IPS DF 6.9 (cell line): ENCODE measurements at regions not wholly inside any gene's neighbourhood (a gene's known extent, or its start where the extent isn't known, plus 50 kb on each side); places are given as distances from the start of the nearest gene placed in this dataset.
"Not testable (repeated sequence)": the region's sequence is repeated elsewhere in the genome, so short reads cannot be mapped to it uniquely, and the experiment has no call there.

Source experiments
- DNase-seq: peaks from one replicate; pipeline ENCODE4 v3.0.0-alpha.2; 2013; ENCODE audit warnings: low read depth, low spot score
- H3K27ac ChIP-seq: one replicate; pipeline ENCODE4 v1.5.1; 2013; ENCODE audit warnings: low read length, control low read depth
- H3K27me3 ChIP-seq: 2 replicates; pipeline ENCODE4 v1.6.1; 2013; ENCODE audit warnings: mild to moderate bottlenecking, low read length; ENCODE audit not compliant: control insufficient read depth, insufficient read depth
- H3K36me3 ChIP-seq: 2 replicates; pipeline ENCODE4 v1.6.1; 2013; ENCODE audit warnings: low read length; ENCODE audit not compliant: control insufficient read depth, insufficient read depth
- H3K4me1 ChIP-seq: 2 replicates; pipeline ENCODE4 v1.6.1; 2013; ENCODE audit warnings: low read length; ENCODE audit not compliant: control insufficient read depth, insufficient read depth
- H3K4me3 ChIP-seq: 2 replicates; pipeline ENCODE4 v1.5.1; 2013; ENCODE audit warnings: mild to moderate bottlenecking, low read length
- H3K9me3 ChIP-seq: 2 replicates; pipeline ENCODE4 v1.6.1; 2013; ENCODE audit warnings: low read length, inconsistent platforms; ENCODE audit not compliant: control insufficient read depth, insufficient read depth
- WGBS: extraction: QIAGEN DNeasy Blood & Tissue Kit; methylation state at CpG from one replicate; pipeline ENCODE4 v1.1.7; 2013; ENCODE audit warnings: mixed read lengths, missing lambda C conversion rate; ENCODE audit not compliant: insufficient read length, insufficient coverage; 5-methylcytosine and 5-hydroxymethylcytosine counted together

DNA sequence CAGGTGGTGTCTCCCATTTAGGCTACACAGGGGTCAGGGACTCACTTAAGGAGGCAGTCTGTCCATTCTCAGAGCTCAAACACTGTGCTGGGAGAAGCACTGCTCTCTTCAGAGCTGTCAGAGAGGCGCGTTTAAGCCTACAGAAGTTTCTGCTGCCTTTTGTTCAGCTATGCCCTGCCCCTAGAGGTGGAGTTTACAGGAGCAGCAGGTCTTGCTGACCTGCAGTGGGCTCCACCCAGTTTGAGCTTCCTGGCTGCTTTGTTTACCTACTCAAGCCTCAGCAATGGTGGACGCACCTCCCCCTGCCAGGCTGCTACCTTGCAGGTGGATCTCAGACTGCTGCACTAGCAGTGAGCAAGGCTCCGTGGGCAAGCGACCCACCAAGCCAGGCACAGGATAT is 260.1 kb downstream of the MEF2C start:
- not testable (repeated sequence) for H3K36me3 ChIP-seq, H3K4me1 ChIP-seq, H3K4me3 ChIP-seq, H3K9me3 ChIP-seq, DNase-seq, H3K27ac ChIP-seq, H3K27me3 ChIP-seq
- no CpG with 5 or more reads among the region's 5 CpGs for WGBS

DNA sequence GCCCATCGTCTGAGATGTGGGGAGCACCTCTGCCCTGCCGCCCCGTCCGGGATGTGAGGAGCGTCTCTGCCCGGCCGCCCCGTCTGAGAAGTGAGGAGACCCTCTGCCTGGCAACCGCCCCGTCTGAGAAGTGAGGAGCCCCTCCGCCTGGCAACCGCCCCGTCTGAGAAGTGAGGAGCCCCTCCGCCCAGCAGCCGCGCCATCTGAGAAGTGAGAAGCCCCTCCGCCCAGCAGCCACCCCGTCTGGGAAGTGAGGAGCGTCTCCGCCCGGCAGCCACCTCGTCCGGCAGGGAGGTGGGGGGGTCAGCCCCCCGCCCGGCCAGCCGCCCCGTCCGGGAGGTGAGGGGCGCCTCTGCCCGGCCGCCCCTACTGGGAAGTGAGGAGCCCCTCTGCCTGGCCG is 267.2 kb downstream of the MEF2C start:
- WGBS: no CpG with 5 or more reads among the region's 32 CpGs
- not testable (repeated sequence) for H3K36me3 ChIP-seq, H3K27me3 ChIP-seq, DNase-seq, H3K4me3 ChIP-seq, H3K27ac ChIP-seq, H3K9me3 ChIP-seq, H3K4me1 ChIP-seq

DNA sequence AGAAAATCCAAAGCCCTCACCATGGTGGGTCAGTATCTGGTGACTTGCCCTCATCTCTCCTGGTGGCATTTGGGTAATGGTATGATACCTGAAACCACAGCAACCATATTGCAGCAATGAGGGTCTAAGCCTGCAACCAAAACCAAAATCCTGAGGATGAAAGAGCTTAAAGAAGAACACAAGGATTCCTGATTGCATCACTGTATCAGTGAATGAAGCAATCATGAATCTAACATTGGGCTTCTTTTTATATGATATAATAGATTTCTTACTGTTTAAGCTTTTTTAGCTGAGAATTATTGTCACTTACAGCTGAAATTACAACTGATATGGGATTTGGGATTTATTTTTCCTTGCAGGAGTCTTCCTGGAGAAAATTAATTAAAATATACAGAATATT is 269.9 kb downstream of the MEF2C start:
- no peaks in the 10 kb centered on the region for H3K4me1 ChIP-seq
- H3K9me3 ChIP-seq: no peaks in the 10 kb centered on the region
- no peak overlapping the region for H3K4me3 ChIP-seq
- no peaks in the 10 kb centered on the region for H3K36me3 ChIP-seq
- no peaks in the 10 kb centered on the region for H3K27me3 ChIP-seq
- no peak overlapping the region for H3K27ac ChIP-seq
- DNase-seq: no peak

DNA sequence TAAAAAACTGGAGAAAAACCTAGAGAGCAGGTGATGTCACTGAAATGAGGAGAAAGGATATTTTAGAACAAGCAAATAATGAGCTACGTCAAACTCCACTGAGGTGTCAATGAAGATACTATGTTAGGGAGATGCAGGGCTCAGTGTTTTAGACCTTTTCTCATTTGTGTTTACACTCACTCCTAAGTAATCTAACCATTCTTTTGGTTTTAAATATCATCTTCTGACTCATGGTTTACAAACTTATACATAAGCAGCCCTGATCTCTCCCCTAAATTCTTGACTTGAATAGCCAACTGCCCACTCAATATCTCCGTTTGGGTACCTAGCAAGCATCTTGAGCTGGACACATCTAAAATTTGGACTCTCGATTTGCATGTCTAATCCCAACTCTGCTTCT is 272.4 kb downstream of the MEF2C start:
- H3K9me3 ChIP-seq: no peaks in the 10 kb centered on the region
- H3K4me3 ChIP-seq: no peak overlapping the region
- H3K36me3 ChIP-seq: no peaks in the 10 kb centered on the region
- H3K27me3 ChIP-seq: no peaks in the 10 kb centered on the region
- WGBS: no CpG with 5 or more reads among the region's 3 CpGs
- no peaks in the 10 kb centered on the region for H3K4me1 ChIP-seq
- DNase-seq: no peak
- H3K27ac ChIP-seq: no peak overlapping the region

GRCh38 chr5:88607492-88607891 is 275.5 kb downstream of the MEF2C start:
- Histone ChIP-seq H3K27me3 (no peaks in the 10 kb centered on the region), H3K4me1 (no peaks in the 10 kb centered on the region), H3K36me3 (no peaks in the 10 kb centered on the region), H3K9me3 (no peaks in the 10 kb centered on the region), H3K27ac (no peak overlapping the region), H3K4me3 (no peak overlapping the region)
- no peak for DNase-seq
- WGBS: no CpG with 5 or more reads among the region's 1 CpG

GRCh38 chr5:88606626-88607025 is 276.4 kb downstream of the MEF2C start:
- DNase-seq: no peak

GRCh38 chr5:88606173-88606572 is 276.8 kb downstream of the MEF2C start:
- Histone ChIP-seq H3K4me3 (no peak overlapping the region), H3K27ac (no peak overlapping the region), H3K36me3 (no peaks in the 10 kb centered on the region), H3K27me3 (no peaks in the 10 kb centered on the region), H3K9me3 (no peaks in the 10 kb centered on the region), H3K4me1 (no peaks in the 10 kb centered on the region)
- WGBS: no CpG with 5 or more reads among the region's 1 CpG
- no peak for DNase-seq

More at GRCh38 chr5:88606626-88607025, 276.4 kb downstream of the MEF2C start:
- no peaks in the 10 kb centered on the region for H3K27me3 ChIP-seq
- WGBS: no CpG with 5 or more reads among the region's 5 CpGs
- no peaks in the 10 kb centered on the region for H3K36me3 ChIP-seq
- H3K4me3 ChIP-seq: no peak overlapping the region
- no peaks in the 10 kb centered on the region for H3K4me1 ChIP-seq
- H3K9me3 ChIP-seq: no peaks in the 10 kb centered on the region
- H3K27ac ChIP-seq: no peak overlapping the region

DNA sequence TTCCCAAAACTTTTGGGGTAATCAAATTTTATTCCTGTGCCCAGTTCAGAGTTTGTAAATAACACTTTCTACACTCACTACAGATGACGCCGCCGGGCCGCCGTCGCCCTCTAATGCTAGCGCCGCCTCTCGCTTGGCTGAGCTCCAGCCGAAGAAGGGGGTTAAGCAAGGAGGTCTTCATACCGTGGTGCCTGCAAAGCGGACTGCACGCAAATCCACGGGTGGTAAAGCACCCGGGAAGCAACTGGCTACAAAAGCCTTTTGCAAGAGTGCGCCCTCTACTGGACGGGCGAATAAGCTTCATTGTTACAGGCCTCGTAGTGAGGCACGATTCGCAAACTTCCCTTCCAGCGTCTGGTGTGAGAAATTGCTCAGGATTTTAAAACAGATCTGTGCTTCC is 280.4 kb downstream of the MEF2C start:
- DNase-seq: peak; percentile 27
- no CpG with 5 or more reads among the region's 22 CpGs for WGBS
- no peaks in the 10 kb centered on the region for H3K36me3 ChIP-seq

GRCh38 chr5:88594441-88594840 is 288.5 kb downstream of the MEF2C start:
- no peak for DNase-seq
- no peaks in the 10 kb centered on the region for H3K27me3 ChIP-seq
- no peak overlapping the region for H3K27ac ChIP-seq
- H3K4me3 ChIP-seq: no peak overlapping the region
- H3K36me3 ChIP-seq: no peaks in the 10 kb centered on the region
- no peaks in the 10 kb centered on the region for H3K4me1 ChIP-seq
- WGBS: no CpG with 5 or more reads among the region's 1 CpG
- no peaks in the 10 kb centered on the region for H3K9me3 ChIP-seq

More for the DNA sequence above, 280.4 kb downstream of the MEF2C start:
- no peak overlapping the region for H3K4me3 ChIP-seq
- no peak overlapping the region for H3K27ac ChIP-seq
- no peaks in the 10 kb centered on the region for H3K27me3 ChIP-seq
- H3K4me1 ChIP-seq: no peaks in the 10 kb centered on the region
- no peaks in the 10 kb centered on the region for H3K9me3 ChIP-seq

DNA sequence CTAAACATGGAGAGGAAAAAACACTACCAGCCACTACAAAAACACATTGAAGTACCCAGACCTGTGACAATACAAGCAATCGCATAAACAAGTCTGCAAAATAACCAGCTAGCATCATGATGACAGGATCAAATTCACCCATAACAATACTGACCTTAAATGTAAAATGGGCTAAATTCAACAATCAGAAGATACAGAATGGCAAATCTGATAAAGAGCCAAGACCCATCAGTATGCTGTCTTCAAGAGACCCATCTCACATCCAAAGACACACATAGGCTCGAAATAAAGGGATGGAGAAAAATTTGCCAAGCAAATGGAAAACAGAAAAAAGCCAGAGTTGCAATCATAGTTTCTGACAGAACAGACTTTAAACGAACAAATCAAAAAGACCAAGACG is 294.4 kb downstream of the MEF2C start:
- Histone ChIP-seq H3K4me1 (no peaks in the 10 kb centered on the region), H3K27me3 (no peaks in the 10 kb centered on the region), H3K27ac (no peak overlapping the region), H3K4me3 (no peak overlapping the region), H3K36me3 (no peaks in the 10 kb centered on the region), H3K9me3 (no peaks in the 10 kb centered on the region)
- no CpG with 5 or more reads among the region's 4 CpGs for WGBS
- no peak for DNase-seq

DNA sequence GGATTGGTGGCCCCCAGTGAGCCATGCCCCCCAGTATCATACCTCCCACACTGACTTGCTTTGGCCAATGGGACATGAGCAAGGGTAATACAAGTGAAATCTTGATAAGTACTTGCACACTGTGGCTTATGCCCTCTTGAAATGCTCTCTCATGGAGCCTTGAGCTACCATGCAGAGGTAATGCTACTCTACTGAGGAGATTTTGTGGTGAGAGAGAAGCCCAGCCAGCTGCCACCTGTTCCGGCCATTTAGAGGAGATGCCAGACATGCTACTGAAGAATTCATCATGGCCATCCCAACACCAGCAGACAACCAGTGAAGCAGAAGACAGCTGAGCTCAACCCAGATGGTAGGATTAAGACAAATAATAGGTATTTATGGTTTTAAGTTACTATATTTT is 299.5 kb downstream of the MEF2C start:
- no peaks in the 10 kb centered on the region for H3K27me3 ChIP-seq
- WGBS: no CpG with 5 or more reads among the region's 1 CpG
- H3K9me3 ChIP-seq: no peaks in the 10 kb centered on the region
- no peaks in the 10 kb centered on the region for H3K36me3 ChIP-seq
- H3K27ac ChIP-seq: no peak overlapping the region
- no peak for DNase-seq
- H3K4me1 ChIP-seq: no peaks in the 10 kb centered on the region
- no peak overlapping the region for H3K4me3 ChIP-seq
